ENCODE measurements at regions not wholly inside any gene's neighbourhood (a gene's known extent, or its start where the extent isn't known, plus 50 kb on each side); places are given as distances from the start of the nearest gene placed in this dataset.

DNA sequence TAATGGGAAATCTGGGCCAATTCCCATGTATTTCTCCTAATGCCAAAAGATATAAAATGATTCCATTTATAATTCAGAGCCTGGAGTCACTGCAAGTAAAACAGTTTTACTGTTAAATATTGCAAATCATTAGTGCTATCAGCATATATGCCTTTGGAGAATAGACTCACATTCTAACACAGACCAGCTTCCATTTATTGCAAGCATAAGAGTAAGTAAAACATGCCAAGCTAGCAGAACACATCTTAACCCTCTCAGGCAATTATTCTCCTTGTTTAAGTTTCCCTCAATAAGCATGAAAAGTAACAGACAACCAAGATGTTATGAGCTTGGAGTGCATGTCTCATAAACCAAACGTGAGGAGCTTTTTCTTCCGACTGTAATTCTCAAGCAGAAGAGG lies 173.9 kb upstream of the GRIP1 start:
- H3K4me1 ChIP-seq (ENCODE audit: control insufficient read depth, insufficient read depth, low read length): no peaks in the 10 kb centered on the region
- ATAC-seq (no peak), DNase-seq (ENCODE audit: low read depth, low spot score) (no peak)
- no peaks in the 10 kb centered on the region for H3K36me3 ChIP-seq (ENCODE audit: control insufficient read depth, insufficient read depth, low read length)
- H3K27me3 ChIP-seq (ENCODE audit: control insufficient read depth, insufficient read depth, low read length): peaks cover 3% of the 10 kb centered on the region; the same call in 1 of the 2 replicates
- POLR2A ChIA-PET: no interaction called here
- no TSS peak for BruUV-seq (replicated peaks)
- in situ Hi-C loops (cut with HindIII; ENCODE audit: low pct_unique_long_range_greater_than_20kb, low sequenced_read_pairs): no loop called here
- no peak overlapping the region for H3K27ac ChIP-seq (ENCODE audit: low read length)
- intact Hi-C loops (cut with micrococcal nuclease; ENCODE audit: unreplicated experiment): no loop called here
- TF ChIP-seq CTCF (IDR thresholded peaks at IDR 0.05) (no peak), SIN3A (IDR thresholded peaks at IDR 0.05; ENCODE audit: borderline replicate concordance, insufficient read depth, low read depth, low read length) (no peak), REST (IDR thresholded peaks at IDR 0.05; ENCODE audit: insufficient read depth in 1 of 2, low read depth in 2 of 2, low read length in 1 of 2) (no peak), POLR2AphosphoS5 (IDR thresholded peaks at IDR 0.05; ENCODE audit: low read depth, low read length) (no peak), TCF7L2 (IDR thresholded peaks at IDR 0.05; ENCODE audit: low read depth, low read length) (no peak)
- H3K4me3 ChIP-seq (ENCODE audit: low read depth in 2 of 2, low read length in 2 of 2): no peak overlapping the region
- H3K9me3 ChIP-seq (ENCODE audit: control insufficient read depth, insufficient read depth, low read depth, low read length): no peaks in the 10 kb centered on the region
- CTCF ChIA-PET: no interaction called here

DNA sequence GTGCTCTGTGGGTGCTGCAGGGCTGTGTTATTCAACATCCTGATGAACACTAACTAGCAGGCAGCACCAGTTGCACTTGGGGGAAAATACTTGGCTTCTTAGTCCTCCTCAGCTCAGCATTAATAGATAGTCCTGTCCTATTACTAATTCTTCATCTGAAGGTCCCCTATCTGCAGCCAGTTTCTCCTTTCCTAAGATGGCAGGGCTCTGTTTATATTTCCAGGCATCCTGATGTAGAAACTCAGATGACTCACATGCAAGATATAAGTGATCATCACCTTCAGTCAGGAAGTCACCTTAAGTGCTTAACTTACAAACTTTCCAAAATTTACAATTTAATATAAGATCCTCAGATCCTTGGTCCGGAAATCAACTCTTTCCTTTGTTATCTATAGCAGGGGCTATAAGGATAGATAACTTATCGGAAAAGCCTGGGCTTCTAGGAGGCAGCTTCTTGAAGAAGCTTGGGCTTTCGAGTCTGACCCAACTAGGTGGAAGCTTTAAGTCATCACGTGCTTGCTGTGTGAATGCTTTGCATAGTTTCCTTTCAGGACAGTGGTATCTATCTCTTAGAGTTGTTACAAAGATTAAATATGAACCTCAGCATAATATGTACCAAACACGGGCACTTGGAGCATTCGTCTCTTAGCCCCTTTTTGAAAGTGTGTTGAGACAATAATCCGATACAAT lies 181.0 kb upstream of the GRIP1 start:
- no peak for DNase-seq (ENCODE audit: low read depth, low spot score)
- Histone ChIP-seq H3K4me1 (ENCODE audit: control insufficient read depth, insufficient read depth, low read length) (no peaks in the 10 kb centered on the region), H3K4me3 (ENCODE audit: low read depth in 2 of 2, low read length in 2 of 2) (no peak overlapping the region), H3K36me3 (ENCODE audit: control insufficient read depth, insufficient read depth, low read length) (no peaks in the 10 kb centered on the region), H3K27ac (ENCODE audit: low read length) (no peak overlapping the region), H3K27me3 (ENCODE audit: control insufficient read depth, insufficient read depth, low read length) (peaks cover 2% of the 10 kb centered on the region; the same call in 1 of the 2 replicates), H3K9me3 (ENCODE audit: control insufficient read depth, insufficient read depth, low read depth, low read length) (no peaks in the 10 kb centered on the region)
- TF ChIP-seq POLR2AphosphoS5 (IDR thresholded peaks at IDR 0.05; ENCODE audit: low read depth, low read length): no peak
- TF ChIP-seq CTCF (IDR thresholded peaks at IDR 0.05): no peak
- in situ Hi-C loops (cut with HindIII; ENCODE audit: low pct_unique_long_range_greater_than_20kb, low sequenced_read_pairs) (no loop called here), intact Hi-C loops (cut with micrococcal nuclease; ENCODE audit: unreplicated experiment) (loop anchor here (5.0 kb wide), 1 partner anchor 168 kb away; no protein-coding TSS in a partner anchor)
- ChIA-PET POLR2A (interaction anchor here (0.7 kb wide), 1 partner anchor 9 kb away, joined by 7 read pairs; no protein-coding TSS in a partner anchor), CTCF (no interaction called here)
- BruUV-seq (replicated peaks): no TSS peak
- ATAC-seq: no peak

Data from Panc1 (cell line).